ENCODE measurements at regions not wholly inside any gene's neighbourhood (a gene's known extent, or its start where the extent isn't known, plus 50 kb on each side); places are given as distances from the start of the nearest gene placed in this dataset.

- TF ChIP-seq, protein P1, sequence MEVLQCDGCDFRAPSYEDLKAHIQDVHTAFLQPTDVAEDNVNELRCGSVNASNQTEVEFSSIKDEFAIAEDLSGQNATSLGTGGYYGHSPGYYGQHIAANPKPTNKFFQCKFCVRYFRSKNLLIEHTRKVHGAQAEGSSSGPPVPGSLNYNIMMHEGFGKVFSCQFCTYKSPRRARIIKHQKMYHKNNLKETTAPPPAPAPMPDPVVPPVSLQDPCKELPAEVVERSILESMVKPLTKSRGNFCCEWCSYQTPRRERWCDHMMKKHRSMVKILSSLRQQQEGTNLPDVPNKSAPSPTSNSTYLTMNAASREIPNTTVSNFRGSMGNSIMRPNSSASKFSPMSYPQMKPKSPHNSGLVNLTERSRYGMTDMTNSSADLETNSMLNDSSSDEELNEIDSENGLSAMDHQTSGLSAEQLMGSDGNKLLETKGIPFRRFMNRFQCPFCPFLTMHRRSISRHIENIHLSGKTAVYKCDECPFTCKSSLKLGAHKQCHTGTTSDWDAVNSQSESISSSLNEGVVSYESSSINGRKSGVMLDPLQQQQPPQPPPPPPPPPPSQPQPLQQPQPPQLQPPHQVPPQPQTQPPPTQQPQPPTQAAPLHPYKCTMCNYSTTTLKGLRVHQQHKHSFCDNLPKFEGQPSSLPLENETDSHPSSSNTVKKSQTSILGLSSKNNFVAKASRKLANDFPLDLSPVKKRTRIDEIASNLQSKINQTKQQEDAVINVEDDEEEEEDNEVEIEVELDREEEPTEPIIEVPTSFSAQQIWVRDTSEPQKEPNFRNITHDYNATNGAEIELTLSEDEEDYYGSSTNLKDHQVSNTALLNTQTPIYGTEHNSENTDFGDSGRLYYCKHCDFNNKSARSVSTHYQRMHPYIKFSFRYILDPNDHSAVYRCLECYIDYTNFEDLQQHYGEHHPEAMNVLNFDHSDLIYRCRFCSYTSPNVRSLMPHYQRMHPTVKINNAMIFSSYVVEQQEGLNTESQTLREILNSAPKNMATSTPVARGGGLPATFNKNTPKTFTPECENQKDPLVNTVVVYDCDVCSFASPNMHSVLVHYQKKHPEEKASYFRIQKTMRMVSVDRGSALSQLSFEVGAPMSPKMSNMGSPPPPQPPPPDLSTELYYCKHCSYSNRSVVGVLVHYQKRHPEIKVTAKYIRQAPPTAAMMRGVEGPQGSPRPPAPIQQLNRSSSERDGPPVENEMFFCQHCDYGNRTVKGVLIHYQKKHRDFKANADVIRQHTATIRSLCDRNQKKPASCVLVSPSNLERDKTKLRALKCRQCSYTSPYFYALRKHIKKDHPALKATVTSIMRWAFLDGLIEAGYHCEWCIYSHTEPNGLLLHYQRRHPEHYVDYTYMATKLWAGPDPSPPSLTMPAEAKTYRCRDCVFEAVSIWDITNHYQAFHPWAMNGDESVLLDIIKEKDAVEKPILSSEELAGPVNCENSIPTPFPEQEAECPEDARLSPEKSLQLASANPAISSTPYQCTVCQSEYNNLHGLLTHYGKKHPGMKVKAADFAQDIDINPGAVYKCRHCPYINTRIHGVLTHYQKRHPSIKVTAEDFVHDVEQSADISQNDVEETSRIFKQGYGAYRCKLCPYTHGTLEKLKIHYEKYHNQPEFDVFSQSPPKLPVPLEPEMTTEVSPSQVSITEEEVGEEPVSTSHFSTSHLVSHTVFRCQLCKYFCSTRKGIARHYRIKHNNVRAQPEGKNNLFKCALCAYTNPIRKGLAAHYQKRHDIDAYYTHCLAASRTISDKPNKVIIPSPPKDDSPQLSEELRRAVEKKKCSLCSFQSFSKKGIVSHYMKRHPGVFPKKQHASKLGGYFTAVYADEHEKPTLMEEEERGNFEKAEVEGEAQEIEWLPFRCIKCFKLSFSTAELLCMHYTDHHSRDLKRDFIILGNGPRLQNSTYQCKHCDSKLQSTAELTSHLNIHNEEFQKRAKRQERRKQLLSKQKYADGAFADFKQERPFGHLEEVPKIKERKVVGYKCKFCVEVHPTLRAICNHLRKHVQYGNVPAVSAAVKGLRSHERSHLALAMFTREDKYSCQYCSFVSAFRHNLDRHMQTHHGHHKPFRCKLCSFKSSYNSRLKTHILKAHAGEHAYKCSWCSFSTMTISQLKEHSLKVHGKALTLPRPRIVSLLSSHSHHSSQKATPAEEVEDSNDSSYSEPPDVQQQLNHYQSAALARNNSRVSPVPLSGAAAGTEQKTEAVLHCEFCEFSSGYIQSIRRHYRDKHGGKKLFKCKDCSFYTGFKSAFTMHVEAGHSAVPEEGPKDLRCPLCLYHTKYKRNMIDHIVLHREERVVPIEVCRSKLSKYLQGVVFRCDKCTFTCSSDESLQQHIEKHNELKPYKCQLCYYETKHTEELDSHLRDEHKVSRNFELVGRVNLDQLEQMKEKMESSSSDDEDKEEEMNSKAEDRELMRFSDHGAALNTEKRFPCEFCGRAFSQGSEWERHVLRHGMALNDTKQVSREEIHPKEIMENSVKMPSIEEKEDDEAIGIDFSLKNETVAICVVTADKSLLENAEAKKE (CRISPR knock-in tag; IDR thresholded peaks at IDR 0.05), result no peak
- no peak for TF ChIP-seq STAT1 (IDR thresholded peaks at IDR 0.05; ENCODE audit: unreplicated experiment)
Measured at GRCh38 chr6:169859401-169859977, 108.1 kb downstream of the ERMARD start (continued).

DNA sequence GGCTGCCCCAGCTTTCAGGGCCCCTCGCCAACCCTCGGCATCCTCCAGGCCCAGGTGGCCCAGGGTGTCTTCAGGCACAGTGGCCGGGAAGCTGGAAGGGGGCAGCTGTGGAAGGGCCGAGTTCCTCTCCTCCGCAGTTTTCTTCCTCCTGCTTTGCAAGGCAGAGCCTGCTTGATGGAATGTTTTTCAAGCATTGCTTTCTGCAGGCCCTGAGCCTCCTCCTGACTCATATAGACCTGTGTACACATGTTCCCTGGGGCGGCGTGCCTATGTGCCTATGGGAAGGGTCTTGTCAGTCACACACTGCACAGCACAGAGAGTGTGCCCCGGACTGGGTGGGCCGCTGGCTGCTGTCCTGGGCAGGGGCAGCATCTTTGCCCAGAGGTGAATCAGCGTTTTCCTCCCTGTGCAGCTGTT lies 107.5 kb downstream of the ERMARD start:
- H3K4me1 ChIP-seq (ENCODE audit: insufficient read depth), result no peaks in the 10 kb centered on the region
- Mint-ChIP-seq H3K27ac (no peak overlapping the region), H3K4me1 (no peaks in the 10 kb centered on the region; the same call in 2 of the 3 replicates), H3K36me3 (ENCODE audit: low read depth) (peaks cover 12% of the 10 kb centered on the region), H3K9me3 (peaks cover 41% of the 10 kb centered on the region), H3K4me3 (no peak overlapping the region), H3K27me3 (ENCODE audit: insufficient read depth, low read depth, poor library complexity) (peaks cover 11% of the 10 kb centered on the region)
- no peak overlapping the region for H3K4me3 ChIP-seq
- H3K36me3 ChIP-seq (ENCODE audit: insufficient read depth), result no peaks in the 10 kb centered on the region
- ATAC-seq (no peak), DNase-seq (ENCODE audit: low spot score) (no peak)
- H4K20me1 ChIP-seq (replicated peaks; ENCODE audit: insufficient read depth), result no peaks in the 10 kb centered on the region
- H3K27ac ChIP-seq (ENCODE audit: low read depth), result no peak overlapping the region
- no peaks in the 10 kb centered on the region for H3K27me3 ChIP-seq (ENCODE audit: insufficient read depth)
- no peaks in the 10 kb centered on the region for H3K9me2 ChIP-seq (ENCODE audit: insufficient read depth)
- no peak overlapping the region for H3K4me2 ChIP-seq
- H3F3A ChIP-seq (replicated peaks; ENCODE audit: low read depth), result no peaks in the 10 kb centered on the region
- no peak overlapping the region for H2AFZ ChIP-seq
- no peaks in the 10 kb centered on the region for H3K79me2 ChIP-seq (replicated peaks; ENCODE audit: insufficient read depth)
- no peak for TF ChIP-seq ZNF331 (CRISPR knock-in tag; IDR thresholded peaks at IDR 0.05; ENCODE audit: low read depth)
- no peak for TF ChIP-seq ZNF114 (CRISPR knock-in tag; IDR thresholded peaks at IDR 0.05)
- no peak for TF ChIP-seq EZH2 (IDR thresholded peaks at IDR 0.05; ENCODE audit: low read depth, unreplicated experiment)
- TF ChIP-seq CREB1 (CRISPR knock-in tag; IDR thresholded peaks at IDR 0.05; ENCODE audit: low read depth), result no peak
- TF ChIP-seq ETS1 (IDR thresholded peaks at IDR 0.05), result no peak
- TF ChIP-seq STAT1 (IDR thresholded peaks at IDR 0.05; ENCODE audit: unreplicated experiment), result no peak
- TF ChIP-seq EZH2phosphoT487 (IDR thresholded peaks at IDR 0.05; ENCODE audit: unreplicated experiment), result no peak
- no peak for TF ChIP-seq REST (IDR thresholded peaks at IDR 0.05; ENCODE audit: unreplicated experiment)
- TF ChIP-seq JUNB (IDR thresholded peaks at IDR 0.05; ENCODE audit: unreplicated experiment), result no peak
- no peak for TF ChIP-seq CTCF (conservative IDR thresholded peaks at IDR 0.05; ENCODE audit: low read depth in 2 of 2)

Data from GM23338 (cell line).